ENCODE measurements at regions not wholly inside any gene's neighbourhood (a gene's known extent, or its start where the extent isn't known, plus 50 kb on each side); places are given as distances from the start of the nearest gene placed in this dataset.

DNA sequence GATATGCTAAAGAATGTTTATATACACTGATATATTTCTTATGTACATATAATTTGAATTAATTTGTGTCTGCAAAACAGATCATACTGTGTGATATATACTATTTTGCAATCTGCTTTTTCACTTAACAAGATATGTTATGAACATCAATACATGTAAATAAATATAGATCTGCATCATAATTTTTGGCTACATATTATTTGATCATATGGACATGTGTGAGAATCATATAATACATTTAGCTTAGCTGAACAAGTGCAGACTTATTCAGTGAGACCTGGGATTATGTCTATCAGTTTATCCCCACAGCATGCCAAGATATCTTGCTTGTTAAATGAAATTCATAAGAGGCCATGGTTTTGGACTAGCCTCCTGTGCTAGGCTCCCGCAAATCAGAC is 474.3 kb downstream of the ARHGEF28 start (continued):
- no peak for TF ChIP-seq POLR2AphosphoS5 (IDR thresholded peaks at IDR 0.05; ENCODE audit: low read depth, low read length)
- TF ChIP-seq, protein P1, sequence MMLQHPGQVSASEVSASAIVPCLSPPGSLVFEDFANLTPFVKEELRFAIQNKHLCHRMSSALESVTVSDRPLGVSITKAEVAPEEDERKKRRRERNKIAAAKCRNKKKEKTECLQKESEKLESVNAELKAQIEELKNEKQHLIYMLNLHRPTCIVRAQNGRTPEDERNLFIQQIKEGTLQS (IDR thresholded peaks at IDR 0.05), result no peak
- no peak for TF ChIP-seq ELF1 (IDR thresholded peaks at IDR 0.05; ENCODE audit: borderline replicate concordance, low read depth)
- TF ChIP-seq ZFX (IDR thresholded peaks at IDR 0.05), result no peak
- no peak for TF ChIP-seq YY1 (IDR thresholded peaks at IDR 0.05; ENCODE audit: extremely low read depth, insufficient replicate concordance, low read depth, low read length)
- TF ChIP-seq POLR2A (IDR thresholded peaks at IDR 0.05; ENCODE audit: borderline replicate concordance, extremely low read depth, insufficient read depth, insufficient read length), result no peak
- no peak for TF ChIP-seq CBX3 (IDR thresholded peaks at IDR 0.05; ENCODE audit: low read depth)
- no peak for TF ChIP-seq JUND (IDR thresholded peaks at IDR 0.05)
- TF ChIP-seq SRF (IDR thresholded peaks at IDR 0.05; ENCODE audit: low read depth), result no peak

DNA sequence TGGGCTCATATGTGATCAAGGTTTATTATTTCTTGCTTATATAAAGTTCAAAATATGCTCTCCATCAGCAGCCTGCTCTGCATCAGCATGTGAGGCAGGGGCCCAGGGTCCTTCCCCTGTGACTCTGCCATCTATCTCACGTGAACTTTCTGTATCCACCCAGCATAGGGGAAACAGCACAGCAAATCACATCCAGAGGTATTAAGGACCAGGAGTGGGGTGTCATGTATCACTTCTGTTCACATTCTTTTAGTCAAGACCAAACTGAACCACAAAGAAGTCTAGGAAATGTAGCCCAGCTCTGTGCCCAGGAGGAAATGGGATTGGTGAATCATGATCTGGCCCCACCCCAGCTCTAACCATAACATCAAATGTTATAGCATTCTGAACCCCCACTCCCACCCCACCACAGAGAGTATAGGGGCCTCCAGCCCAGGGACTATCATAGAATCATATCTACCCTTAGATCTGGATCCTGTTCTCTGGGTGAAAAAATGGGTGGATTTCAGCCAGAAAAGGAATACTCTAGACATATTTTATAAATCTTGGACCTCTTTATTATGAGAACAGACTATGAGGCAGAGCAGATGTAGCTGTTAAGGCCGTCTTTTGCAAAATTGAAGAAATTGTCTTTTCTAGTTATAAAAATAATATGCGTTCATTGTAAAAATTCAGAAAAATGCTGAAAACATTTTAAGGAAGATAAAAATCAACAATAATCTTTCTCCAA is 473.7 kb downstream of the ARHGEF28 start:
- H3K9ac ChIP-seq (ENCODE audit: low read length), result no peak overlapping the region
- TF ChIP-seq YY1 (IDR thresholded peaks at IDR 0.05; ENCODE audit: extremely low read depth, insufficient replicate concordance, low read depth, low read length) (no peak), POLR2A (IDR thresholded peaks at IDR 0.05; ENCODE audit: borderline replicate concordance, extremely low read depth, insufficient read depth, insufficient read length) (no peak), CEBPB (IDR thresholded peaks at IDR 0.05; ENCODE audit: low read depth) (no peak), ELF1 (IDR thresholded peaks at IDR 0.05; ENCODE audit: borderline replicate concordance, low read depth) (no peak), SRF (IDR thresholded peaks at IDR 0.05; ENCODE audit: low read depth) (no peak), TCF7L2 (IDR thresholded peaks at IDR 0.05; ENCODE audit: borderline replicate concordance, extremely low read depth, insufficient read depth, insufficient read length) (no peak)
- H3K9me2 ChIP-seq (ENCODE audit: insufficient read depth), result no peaks in the 10 kb centered on the region
- no peaks in the 10 kb centered on the region for H4K20me1 ChIP-seq (ENCODE audit: insufficient read depth)
- intact Hi-C loops (cut with micrococcal nuclease), result no loop called here
- H3K27ac ChIP-seq (ENCODE audit: low read depth, low read length), result no peak overlapping the region
- H3K4me2 ChIP-seq (ENCODE audit: low read length), result no peak overlapping the region
- ATAC-seq, result no peak
- ChIA-PET RAD21 (ENCODE audit: low non-redundant PET in 1 of 2, low total read pairs in 2 of 2, uncharacterized antibody in 2 of 2, unreplicated experiment in 2 of 2) (no interaction called here), CTCF (no interaction called here), POLR2A (no interaction called here)
- H3K36me3 ChIP-seq (ENCODE audit: control insufficient read depth in 1 of 2, insufficient read depth in 2 of 2, low read length in 2 of 2), result no peaks in the 10 kb centered on the region
- no peaks in the 10 kb centered on the region for H3K27me3 ChIP-seq (ENCODE audit: insufficient read depth, low read length)
- no peaks in the 10 kb centered on the region for H3K9me3 ChIP-seq (ENCODE audit: control insufficient read depth in 1 of 2, insufficient read depth in 1 of 2, low read depth in 1 of 2, low read length in 2 of 2)
- H2AFZ ChIP-seq (ENCODE audit: low read depth, low read length, poor library complexity, severe bottlenecking), result no peak overlapping the region
- no peak overlapping the region for H3K4me3 ChIP-seq (replicated peaks in 1 of 2; ENCODE audit: low read depth in 1 of 2, low read length in 2 of 2)
- no peaks in the 10 kb centered on the region for H3K79me2 ChIP-seq (ENCODE audit: insufficient read depth, low read length)
- no peak for DNase-seq (ENCODE audit: low read depth, low spot score)
- BruUV-seq (replicated peaks), result no TSS peak
- H3K4me1 ChIP-seq (ENCODE audit: control insufficient read depth in 1 of 2, insufficient read depth in 2 of 2, low read length in 2 of 2), result no peaks in the 10 kb centered on the region
